ENCODE measurements at regions not wholly inside any gene's neighbourhood (a gene's known extent, or its start where the extent isn't known, plus 50 kb on each side); places are given as distances from the start of the nearest gene placed in this dataset.

GRCh38 chr9:16312116-16312515 is 558.4 kb downstream of the BNC2 start:
- Histone ChIP-seq H3K4me1 (ENCODE audit: control insufficient read depth in 1 of 2, extremely low read depth in 1 of 2, insufficient read depth in 2 of 2, low read length in 2 of 2) (no peaks in the 10 kb centered on the region), H3K36me3 (ENCODE audit: control insufficient read depth in 2 of 2, extremely low read depth in 1 of 2, insufficient read depth in 1 of 2, low read length in 1 of 2) (no peaks in the 10 kb centered on the region), H3K4me3 (ENCODE audit: control insufficient read depth in 1 of 2, extremely low read depth in 1 of 2, low read length in 1 of 2) (no peak overlapping the region), H3K27ac (ENCODE audit: low read length) (no peak overlapping the region), H3K27me3 (replicated peaks in 1 of 2; ENCODE audit: control insufficient read depth in 2 of 2, extremely low read depth in 1 of 2, insufficient read depth in 2 of 2, low read length in 1 of 2) (no peaks in the 10 kb centered on the region), H3K9me3 (no peaks in the 10 kb centered on the region)
- Mint-ChIP-seq H3K36me3 (no peaks in the 10 kb centered on the region), H3K4me3 (no peak overlapping the region), H3K27ac (no peak overlapping the region), H3K4me1 (no peaks in the 10 kb centered on the region), H3K9me3 (peaks cover 0 to 5% (median 0%) of the 10 kb centered on the region in 3 donors), H3K27me3 (no peaks in the 10 kb centered on the region)
- ChIA-PET POLR2A (no interaction called here), CTCF (no interaction called here)
- ATAC-seq (replicated peaks in 1 of 4) (no peak), DNase-seq (no peak)
- 82% methylated on average over 1 of the region's 6 CpGs for WGBS (ENCODE audit: insufficient coverage)

- H3K27ac ChIP-seq (ENCODE audit: low read length): no peak overlapping the region
- no peaks in the 10 kb centered on the region for H3K4me1 ChIP-seq (ENCODE audit: control insufficient read depth in 1 of 2, extremely low read depth in 1 of 2, insufficient read depth in 2 of 2, low read length in 2 of 2)
- Mint-ChIP-seq H3K36me3 (no peaks in the 10 kb centered on the region), H3K27ac (no peak overlapping the region), H3K9me3 (peaks cover 0 to 5% (median 0%) of the 10 kb centered on the region in 3 donors), H3K27me3 (no peaks in the 10 kb centered on the region), H3K4me1 (no peaks in the 10 kb centered on the region), H3K4me3 (no peak overlapping the region)
- CTCF ChIA-PET: no interaction called here
- no peaks in the 10 kb centered on the region for H3K27me3 ChIP-seq (replicated peaks in 1 of 2; ENCODE audit: control insufficient read depth in 2 of 2, extremely low read depth in 1 of 2, insufficient read depth in 2 of 2, low read length in 1 of 2)
- 89% methylated on average over 8 of the region's 10 CpGs for WGBS (ENCODE audit: insufficient coverage)
- ATAC-seq (replicated peaks in 1 of 4): no peak
- no peak for DNase-seq
- no peaks in the 10 kb centered on the region for H3K36me3 ChIP-seq (ENCODE audit: control insufficient read depth in 2 of 2, extremely low read depth in 1 of 2, insufficient read depth in 1 of 2, low read length in 1 of 2)
- POLR2A ChIA-PET: no interaction called here
- H3K9me3 ChIP-seq: no peaks in the 10 kb centered on the region
- no peak overlapping the region for H3K4me3 ChIP-seq (ENCODE audit: control insufficient read depth in 1 of 2, extremely low read depth in 1 of 2, low read length in 1 of 2)
Observed at GRCh38 chr9:16312962-16313546, 557.4 kb downstream of the BNC2 start.

GRCh38 chr9:16314476-16314875 is 556.0 kb downstream of the BNC2 start:
- ChIA-PET CTCF (no interaction called here), POLR2A (no interaction called here)
- no peak overlapping the region for H3K27ac Mint-ChIP-seq
- H3K36me3 Mint-ChIP-seq: no peaks in the 10 kb centered on the region
- H3K4me3 Mint-ChIP-seq: no peak overlapping the region
- WGBS (ENCODE audit: insufficient coverage): 79% methylated on average over 5 of the region's 5 CpGs
- no peaks in the 10 kb centered on the region for H3K4me1 ChIP-seq (ENCODE audit: control insufficient read depth in 1 of 2, extremely low read depth in 1 of 2, insufficient read depth in 2 of 2, low read length in 2 of 2)
- no peak overlapping the region for H3K4me3 ChIP-seq (ENCODE audit: control insufficient read depth in 1 of 2, extremely low read depth in 1 of 2, low read length in 1 of 2)
- H3K9me3 ChIP-seq: no peaks in the 10 kb centered on the region
- no peak for ATAC-seq (replicated peaks in 1 of 4)
- no peak for DNase-seq
- peaks cover 0 to 5% (median 0%) of the 10 kb centered on the region in 3 donors for H3K9me3 Mint-ChIP-seq
- H3K36me3 ChIP-seq (ENCODE audit: control insufficient read depth in 2 of 2, extremely low read depth in 1 of 2, insufficient read depth in 1 of 2, low read length in 1 of 2): no peaks in the 10 kb centered on the region
- no peaks in the 10 kb centered on the region for H3K4me1 Mint-ChIP-seq
- no peaks in the 10 kb centered on the region for H3K27me3 Mint-ChIP-seq
- no peaks in the 10 kb centered on the region for H3K27me3 ChIP-seq (replicated peaks in 1 of 2; ENCODE audit: control insufficient read depth in 2 of 2, extremely low read depth in 1 of 2, insufficient read depth in 2 of 2, low read length in 1 of 2)
- H3K27ac ChIP-seq (ENCODE audit: low read length): no peak overlapping the region

GRCh38 chr9:16315720-16316119 is 554.8 kb downstream of the BNC2 start:
- Histone ChIP-seq H3K9me3 (no peaks in the 10 kb centered on the region), H3K36me3 (ENCODE audit: control insufficient read depth in 2 of 2, extremely low read depth in 1 of 2, insufficient read depth in 1 of 2, low read length in 1 of 2) (no peaks in the 10 kb centered on the region), H3K4me1 (ENCODE audit: control insufficient read depth in 1 of 2, extremely low read depth in 1 of 2, insufficient read depth in 2 of 2, low read length in 2 of 2) (no peaks in the 10 kb centered on the region), H3K4me3 (ENCODE audit: control insufficient read depth in 1 of 2, extremely low read depth in 1 of 2, low read length in 1 of 2) (no peak overlapping the region), H3K27ac (ENCODE audit: low read length) (no peak overlapping the region), H3K27me3 (replicated peaks in 1 of 2; ENCODE audit: control insufficient read depth in 2 of 2, extremely low read depth in 1 of 2, insufficient read depth in 2 of 2, low read length in 1 of 2) (no peaks in the 10 kb centered on the region)
- Mint-ChIP-seq H3K4me3 (no peak overlapping the region), H3K4me1 (no peaks in the 10 kb centered on the region), H3K36me3 (no peaks in the 10 kb centered on the region), H3K9me3 (peaks cover 0 to 5% (median 3%) of the 10 kb centered on the region in 3 donors), H3K27me3 (no peaks in the 10 kb centered on the region), H3K27ac (no peak overlapping the region)
- ChIA-PET CTCF (no interaction called here), POLR2A (no interaction called here)
- ATAC-seq (replicated peaks in 1 of 4): no peak
- no peak for DNase-seq
- WGBS (ENCODE audit: insufficient coverage): no CpG with 5 or more reads among the region's 6 CpGs

- Histone ChIP-seq H3K27ac (ENCODE audit: low read length) (no peak overlapping the region), H3K9me3 (no peaks in the 10 kb centered on the region), H3K4me1 (ENCODE audit: control insufficient read depth in 1 of 2, extremely low read depth in 1 of 2, insufficient read depth in 2 of 2, low read length in 2 of 2) (no peaks in the 10 kb centered on the region), H3K4me3 (ENCODE audit: control insufficient read depth in 1 of 2, extremely low read depth in 1 of 2, low read length in 1 of 2) (no peak overlapping the region), H3K36me3 (ENCODE audit: control insufficient read depth in 2 of 2, extremely low read depth in 1 of 2, insufficient read depth in 1 of 2, low read length in 1 of 2) (no peaks in the 10 kb centered on the region), H3K27me3 (replicated peaks in 1 of 2; ENCODE audit: control insufficient read depth in 2 of 2, extremely low read depth in 1 of 2, insufficient read depth in 2 of 2, low read length in 1 of 2) (no peaks in the 10 kb centered on the region)
- H3K4me3 Mint-ChIP-seq: no peak overlapping the region
- ChIA-PET CTCF (no interaction called here), POLR2A (no interaction called here)
- no peak for DNase-seq
- no peak for ATAC-seq (replicated peaks in 1 of 4)
- H3K36me3 Mint-ChIP-seq: no peaks in the 10 kb centered on the region
- peaks cover 0 to 4% (median 3%) of the 10 kb centered on the region in 3 donors for H3K9me3 Mint-ChIP-seq
- 83% methylated on average over 6 of the region's 9 CpGs for WGBS (ENCODE audit: insufficient coverage)
- H3K27ac Mint-ChIP-seq: no peak overlapping the region
- no peaks in the 10 kb centered on the region for H3K27me3 Mint-ChIP-seq
- no peaks in the 10 kb centered on the region for H3K4me1 Mint-ChIP-seq
Observed at GRCh38 chr9:16316456-16316855, 554.0 kb downstream of the BNC2 start.

- WGBS (ENCODE audit: insufficient coverage): 89% methylated on average over 9 of the region's 15 CpGs
- Mint-ChIP-seq H3K27me3 (no peaks in the 10 kb centered on the region), H3K4me3 (no peak overlapping the region), H3K36me3 (no peaks in the 10 kb centered on the region), H3K4me1 (no peaks in the 10 kb centered on the region), H3K9me3 (peaks cover 0 to 3% (median 0%) of the 10 kb centered on the region in 3 donors), H3K27ac (no peak overlapping the region)
- DNase-seq (no peak), ATAC-seq (replicated peaks in 1 of 4) (no peak)
- Histone ChIP-seq H3K27me3 (replicated peaks in 1 of 2; ENCODE audit: control insufficient read depth in 2 of 2, extremely low read depth in 1 of 2, insufficient read depth in 2 of 2, low read length in 1 of 2) (no peaks in the 10 kb centered on the region), H3K9me3 (no peaks in the 10 kb centered on the region), H3K27ac (ENCODE audit: low read length) (no peak overlapping the region), H3K4me1 (ENCODE audit: control insufficient read depth in 1 of 2, extremely low read depth in 1 of 2, insufficient read depth in 2 of 2, low read length in 2 of 2) (no peaks in the 10 kb centered on the region), H3K36me3 (ENCODE audit: control insufficient read depth in 2 of 2, extremely low read depth in 1 of 2, insufficient read depth in 1 of 2, low read length in 1 of 2) (no peaks in the 10 kb centered on the region), H3K4me3 (ENCODE audit: control insufficient read depth in 1 of 2, extremely low read depth in 1 of 2, low read length in 1 of 2) (no peak overlapping the region)
- CTCF ChIA-PET: no interaction called here
- POLR2A ChIA-PET: no interaction called here
Observed at GRCh38 chr9:16316911-16317817, 553.3 kb downstream of the BNC2 start.
